SK-N-SH (cell line): ENCODE measurements at regions not wholly inside any gene's neighbourhood (a gene's known extent, or its start where the extent isn't known, plus 50 kb on each side); places are given as distances from the start of the nearest gene placed in this dataset.

ENCODE experiments used
- POLR2AphosphoS5 ChIP-seq: IDR thresholded peaks from 2 replicates; pipeline ENCODE4 v1.6.1; 2012; ENCODE audit warnings: low read depth, low read length
- TF ChIP-seq, protein P1 (sequence below): fragments of 200-600 bp; sonication (generic); IDR thresholded peaks from 2 replicates; pipeline ENCODE4 v1.6.1; 2017; ENCODE audit warnings: antibody characterized with exemption, mild to moderate bottlenecking, moderate library complexity

DNA sequence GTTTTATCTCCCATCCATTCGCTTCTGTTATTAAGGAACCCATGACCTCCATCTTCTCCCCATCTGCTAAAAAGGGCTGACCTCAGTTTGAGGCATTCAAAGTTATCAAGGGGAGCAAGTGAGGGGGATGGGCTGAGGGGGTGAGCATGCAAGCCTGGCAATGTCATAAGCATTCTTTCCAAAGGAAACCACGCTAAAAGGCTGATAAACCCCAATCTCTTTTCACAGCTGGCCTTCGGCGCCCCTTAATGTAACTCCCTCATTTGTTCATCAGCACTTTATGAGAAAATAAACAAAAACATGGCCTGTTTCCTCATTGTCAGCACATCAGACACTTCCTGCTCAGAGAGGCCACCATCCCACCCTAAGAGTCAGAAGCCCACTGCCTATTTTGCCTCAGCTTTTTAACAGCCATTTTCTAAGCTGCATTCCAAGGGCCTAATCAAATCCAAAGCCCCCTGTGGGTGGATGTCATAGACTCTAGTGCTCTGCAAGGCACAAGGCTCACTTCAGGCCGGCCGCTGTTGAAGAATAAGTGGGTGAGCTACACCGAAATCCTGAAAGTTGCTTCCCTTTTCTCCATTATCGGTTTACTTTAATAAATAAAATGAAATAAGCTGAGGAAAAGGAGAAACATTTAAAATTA lies 92.0 kb upstream of the SRD5A3 start:
- TF ChIP-seq, protein P1, sequence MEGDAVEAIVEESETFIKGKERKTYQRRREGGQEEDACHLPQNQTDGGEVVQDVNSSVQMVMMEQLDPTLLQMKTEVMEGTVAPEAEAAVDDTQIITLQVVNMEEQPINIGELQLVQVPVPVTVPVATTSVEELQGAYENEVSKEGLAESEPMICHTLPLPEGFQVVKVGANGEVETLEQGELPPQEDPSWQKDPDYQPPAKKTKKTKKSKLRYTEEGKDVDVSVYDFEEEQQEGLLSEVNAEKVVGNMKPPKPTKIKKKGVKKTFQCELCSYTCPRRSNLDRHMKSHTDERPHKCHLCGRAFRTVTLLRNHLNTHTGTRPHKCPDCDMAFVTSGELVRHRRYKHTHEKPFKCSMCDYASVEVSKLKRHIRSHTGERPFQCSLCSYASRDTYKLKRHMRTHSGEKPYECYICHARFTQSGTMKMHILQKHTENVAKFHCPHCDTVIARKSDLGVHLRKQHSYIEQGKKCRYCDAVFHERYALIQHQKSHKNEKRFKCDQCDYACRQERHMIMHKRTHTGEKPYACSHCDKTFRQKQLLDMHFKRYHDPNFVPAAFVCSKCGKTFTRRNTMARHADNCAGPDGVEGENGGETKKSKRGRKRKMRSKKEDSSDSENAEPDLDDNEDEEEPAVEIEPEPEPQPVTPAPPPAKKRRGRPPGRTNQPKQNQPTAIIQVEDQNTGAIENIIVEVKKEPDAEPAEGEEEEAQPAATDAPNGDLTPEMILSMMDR = no peak
- no peak for TF ChIP-seq POLR2AphosphoS5
